ENCODE measurements at regions not wholly inside any gene's neighbourhood (a gene's known extent, or its start where the extent isn't known, plus 50 kb on each side); places are given as distances from the start of the nearest gene placed in this dataset.

DNA sequence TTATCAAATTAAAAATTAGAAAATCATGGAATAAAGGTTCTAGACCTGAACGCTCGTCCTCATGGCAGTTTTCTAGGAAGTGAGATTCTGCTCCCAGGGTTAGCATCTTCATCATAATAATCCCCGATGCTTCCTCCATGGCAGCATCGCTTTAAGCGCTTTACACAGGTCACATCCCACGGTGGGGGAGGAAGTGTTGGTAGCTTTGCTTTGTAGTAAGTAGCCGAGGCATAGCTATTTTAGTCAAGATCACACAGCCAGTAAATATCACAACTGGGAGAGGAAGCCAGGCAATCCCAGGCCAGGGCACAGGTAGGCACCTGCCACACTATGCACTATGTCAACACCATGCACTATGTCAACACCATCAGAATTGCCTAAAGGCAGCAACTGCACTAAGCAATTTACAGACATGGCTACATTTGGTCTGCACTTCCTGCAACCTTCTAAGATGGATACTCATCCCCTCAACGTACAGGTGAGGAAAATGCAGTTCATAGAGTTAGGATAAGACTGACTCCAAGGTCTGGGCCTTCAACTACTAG is 205.5 kb downstream of the FBXO15 start:
- no peak for TF ChIP-seq CTCF (IDR thresholded peaks at IDR 0.05; ENCODE audit: partially characterized antibody, unreplicated experiment)
- H3K4me1 Mint-ChIP-seq (ENCODE audit: low read depth, unreplicated experiment): peaks cover under 1% of the 10 kb centered on the region
- H3K27ac Mint-ChIP-seq (ENCODE audit: unreplicated experiment): no peak overlapping the region
- no peak for DNase-seq
- no peaks in the 10 kb centered on the region for H3K27me3 Mint-ChIP-seq (ENCODE audit: unreplicated experiment)
- H3K9me3 Mint-ChIP-seq (ENCODE audit: unreplicated experiment): peaks cover 4% of the 10 kb centered on the region
- H3K36me3 Mint-ChIP-seq (ENCODE audit: unreplicated experiment): peaks cover 8% of the 10 kb centered on the region
- no peak overlapping the region for H3K4me3 Mint-ChIP-seq (ENCODE audit: unreplicated experiment)

- H3K9me3 Mint-ChIP-seq (ENCODE audit: unreplicated experiment): peaks cover 2% of the 10 kb centered on the region
Observed at GRCh38 chr18:73940721-73941120, 206.9 kb downstream of the FBXO15 start.

DNA sequence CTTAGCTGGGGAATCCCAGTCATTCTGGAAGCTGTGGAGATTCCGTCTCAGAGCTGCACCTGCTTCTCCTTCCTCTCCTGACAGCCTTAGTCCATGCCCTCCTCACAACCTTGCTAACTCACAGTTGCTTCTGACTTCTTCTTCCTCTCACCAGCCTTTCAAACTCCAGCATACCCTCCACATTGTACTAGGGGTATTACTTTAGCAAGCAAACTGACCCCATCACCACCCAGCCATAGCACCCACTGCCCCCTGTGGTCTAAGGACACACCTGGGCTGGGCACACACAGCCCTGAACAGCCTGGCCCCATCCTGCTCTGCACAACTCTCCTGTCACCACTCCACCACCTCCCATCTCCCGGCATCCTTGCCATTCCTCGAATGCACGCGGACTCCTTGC is 208.2 kb downstream of the FBXO15 start:
- Mint-ChIP-seq H3K4me1 (ENCODE audit: low read depth, unreplicated experiment) (no peaks in the 10 kb centered on the region), H3K9me3 (ENCODE audit: unreplicated experiment) (peaks cover 2% of the 10 kb centered on the region), H3K27me3 (ENCODE audit: unreplicated experiment) (no peaks in the 10 kb centered on the region), H3K4me3 (ENCODE audit: unreplicated experiment) (no peak overlapping the region), H3K36me3 (ENCODE audit: unreplicated experiment) (peaks cover 8% of the 10 kb centered on the region), H3K27ac (ENCODE audit: unreplicated experiment) (no peak overlapping the region)
- DNase-seq: no peak
- TF ChIP-seq CTCF (IDR thresholded peaks at IDR 0.05; ENCODE audit: partially characterized antibody, unreplicated experiment): no peak

More at GRCh38 chr18:73940721-73941120, 206.9 kb downstream of the FBXO15 start:
- Mint-ChIP-seq H3K36me3 (ENCODE audit: unreplicated experiment) (peaks cover 8% of the 10 kb centered on the region), H3K27me3 (ENCODE audit: unreplicated experiment) (no peaks in the 10 kb centered on the region), H3K4me3 (ENCODE audit: unreplicated experiment) (no peak overlapping the region), H3K4me1 (ENCODE audit: low read depth, unreplicated experiment) (no peaks in the 10 kb centered on the region), H3K27ac (ENCODE audit: unreplicated experiment) (no peak overlapping the region)
- DNase-seq: no peak
- TF ChIP-seq CTCF (IDR thresholded peaks at IDR 0.05; ENCODE audit: partially characterized antibody, unreplicated experiment): no peak

DNA sequence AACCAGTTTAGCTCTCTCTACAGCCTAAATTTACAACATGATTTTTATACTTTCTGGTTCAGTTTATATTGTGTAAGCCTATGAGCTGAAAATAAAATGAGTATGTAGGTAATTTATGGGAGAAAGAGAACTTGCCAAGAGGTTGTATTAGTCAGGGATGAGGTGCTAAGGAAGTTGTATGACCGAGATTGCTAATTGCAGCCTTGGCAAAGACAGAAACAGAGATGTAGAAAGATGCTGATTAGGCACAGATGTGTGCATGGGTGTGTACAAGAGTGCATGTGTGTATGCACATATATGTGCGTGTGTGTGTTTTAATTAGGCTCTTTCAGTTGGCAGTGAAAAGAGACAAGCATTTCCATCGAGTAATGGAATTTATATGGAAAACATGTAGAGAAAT is 213.9 kb downstream of the FBXO15 start:
- Mint-ChIP-seq H3K27me3 (ENCODE audit: unreplicated experiment) (no peaks in the 10 kb centered on the region), H3K36me3 (ENCODE audit: unreplicated experiment) (no peaks in the 10 kb centered on the region), H3K4me3 (ENCODE audit: unreplicated experiment) (no peak overlapping the region), H3K4me1 (ENCODE audit: low read depth, unreplicated experiment) (no peaks in the 10 kb centered on the region), H3K9me3 (ENCODE audit: unreplicated experiment) (peaks cover 2% of the 10 kb centered on the region), H3K27ac (ENCODE audit: unreplicated experiment) (no peak overlapping the region)
- no peak for DNase-seq
- no peak for TF ChIP-seq CTCF (IDR thresholded peaks at IDR 0.05; ENCODE audit: partially characterized antibody, unreplicated experiment)

DNA sequence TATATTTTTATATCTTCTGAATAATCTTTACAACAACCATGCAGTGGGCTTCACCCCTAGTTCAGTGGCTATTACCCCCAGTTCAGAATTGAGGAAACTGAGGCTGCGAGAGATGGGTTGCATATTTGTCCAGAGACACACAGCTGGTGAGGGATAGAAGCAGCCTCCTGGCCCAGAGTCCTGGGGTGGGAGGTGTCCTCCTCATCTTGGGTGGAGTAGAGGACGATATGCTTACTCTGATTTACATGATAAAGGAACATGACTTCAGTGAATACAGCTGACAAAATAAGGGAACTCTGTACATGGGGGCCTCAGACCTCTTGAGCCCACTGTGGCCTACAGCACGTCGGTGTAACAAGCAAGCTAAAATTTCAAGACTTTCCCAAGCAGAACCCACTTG is 214.7 kb downstream of the FBXO15 start:
- no peak for TF ChIP-seq CTCF (IDR thresholded peaks at IDR 0.05; ENCODE audit: partially characterized antibody, unreplicated experiment)
- H3K27me3 Mint-ChIP-seq (ENCODE audit: unreplicated experiment): no peaks in the 10 kb centered on the region
- peaks cover 2% of the 10 kb centered on the region for H3K9me3 Mint-ChIP-seq (ENCODE audit: unreplicated experiment)

More for the DNA sequence above, 214.7 kb downstream of the FBXO15 start:
- no peak for DNase-seq
- H3K27ac Mint-ChIP-seq (ENCODE audit: unreplicated experiment): no peak overlapping the region
- no peak overlapping the region for H3K4me3 Mint-ChIP-seq (ENCODE audit: unreplicated experiment)
- no peaks in the 10 kb centered on the region for H3K36me3 Mint-ChIP-seq (ENCODE audit: unreplicated experiment)
- H3K4me1 Mint-ChIP-seq (ENCODE audit: low read depth, unreplicated experiment): no peaks in the 10 kb centered on the region

Measured in glutamatergic neuron (in vitro differentiated cells).